NCI-H460 (cell line): ENCODE measurements at regions not wholly inside any gene's neighbourhood (a gene's known extent, or its start where the extent isn't known, plus 50 kb on each side); places are given as distances from the start of the nearest gene placed in this dataset.
"Not testable (repeated sequence)": the region's sequence is repeated elsewhere in the genome, so short reads cannot be mapped to it uniquely, and the experiment has no call there.

Source experiments
- DNase-seq: peaks from one replicate; pipeline ENCODE4 v3.0.0-alpha.2; 2016; ENCODE audit warnings: low read depth; ENCODE audit errors: extremely low read depth

DNA sequence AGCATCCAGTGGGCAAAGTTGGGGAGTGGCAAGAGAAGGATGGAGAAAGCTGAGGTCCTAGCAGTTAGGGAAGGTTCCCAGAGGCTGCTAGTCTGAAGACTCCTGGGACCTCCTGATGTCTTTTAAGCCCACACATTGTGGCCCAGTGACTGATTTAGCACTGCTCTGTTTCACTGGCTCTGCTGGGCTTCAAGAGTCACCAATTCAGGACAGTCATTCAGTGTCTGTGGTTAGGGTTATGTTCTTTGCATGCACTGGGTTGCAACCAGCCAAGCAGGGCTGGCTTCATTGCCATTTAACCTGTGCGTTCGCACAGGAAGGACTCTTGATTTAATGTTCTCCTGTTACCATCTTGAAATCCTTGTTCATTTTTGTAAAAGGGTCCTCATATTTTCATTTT lies 199.2 kb downstream of the ICOS start:
- DNase-seq: no peak

DNA sequence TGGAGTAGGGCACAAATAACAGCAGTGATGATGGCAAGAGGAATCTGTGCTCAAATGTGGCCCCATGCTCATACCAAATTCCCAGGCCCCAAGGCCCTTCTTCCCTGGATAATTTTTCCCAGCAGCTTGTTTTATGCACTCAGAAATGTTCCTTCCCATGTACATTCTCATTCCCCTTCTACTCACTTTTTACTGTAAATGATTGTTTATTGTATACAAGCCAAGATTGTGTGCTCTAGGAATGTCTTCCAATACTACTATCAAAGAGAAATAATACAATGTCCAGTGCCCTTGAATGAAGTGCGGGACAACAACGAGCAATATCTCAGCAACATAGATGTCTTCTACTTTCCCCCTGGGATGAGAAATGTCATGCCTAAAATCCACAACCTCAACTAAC lies 201.6 kb downstream of the ICOS start:
- no peak for DNase-seq

DNA sequence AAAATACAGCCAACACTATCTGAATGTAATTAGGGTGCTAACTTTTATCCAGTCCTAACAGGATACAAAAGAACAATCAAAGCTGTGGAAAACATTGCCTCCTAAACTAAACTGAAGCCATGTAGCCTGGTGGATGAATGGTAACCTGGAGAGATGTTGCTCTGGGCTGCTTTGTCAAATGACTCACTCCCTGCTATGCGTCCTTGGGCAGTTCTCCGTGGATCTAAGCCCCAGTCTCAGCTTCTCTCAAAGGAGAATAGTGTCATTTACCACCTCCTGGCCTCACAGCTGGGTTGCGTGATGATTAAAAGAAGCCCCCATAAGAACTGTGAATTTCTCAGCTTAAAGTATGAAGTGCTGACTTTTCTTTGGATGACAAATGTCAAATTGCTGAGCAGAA lies 203.7 kb downstream of the ICOS start:
- no peak for DNase-seq

DNA sequence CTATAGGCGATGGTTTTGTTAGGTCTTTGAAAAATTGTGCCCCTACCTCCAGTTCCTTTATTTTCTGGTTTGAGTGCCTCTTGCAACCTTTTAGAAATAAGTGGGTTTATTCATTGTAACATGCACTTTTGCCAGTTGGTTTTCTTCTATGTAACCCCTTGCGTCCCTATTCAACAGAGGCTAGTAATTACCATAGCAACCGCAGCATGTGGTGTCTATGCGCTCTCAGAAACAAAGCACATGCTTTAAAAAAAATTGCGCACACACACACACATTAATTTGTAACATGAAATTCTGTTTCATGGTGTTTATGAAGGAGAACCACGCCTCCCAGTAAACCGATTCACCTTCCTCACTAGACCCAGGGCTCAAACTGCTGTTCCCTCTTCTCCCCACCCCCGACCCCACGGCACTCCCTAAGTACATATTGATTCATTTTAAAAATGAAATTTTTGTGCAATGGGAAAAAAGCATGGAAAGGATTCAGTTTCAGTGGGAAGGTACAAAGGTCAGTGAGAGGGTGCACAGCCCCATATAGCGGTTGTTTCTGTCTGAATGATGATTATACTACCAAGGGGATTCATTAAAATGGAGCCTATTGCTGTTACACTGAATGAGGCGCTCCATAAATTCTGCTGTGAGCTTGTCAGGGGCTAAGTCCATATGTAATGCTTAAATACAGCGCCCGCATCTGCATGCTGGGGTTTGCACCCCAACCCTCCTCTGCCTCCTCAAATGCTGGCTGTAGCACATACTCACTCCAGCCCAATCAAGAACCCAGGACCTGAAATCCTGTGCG lies 206.9 kb downstream of the ICOS start:
- no peak for DNase-seq

DNA sequence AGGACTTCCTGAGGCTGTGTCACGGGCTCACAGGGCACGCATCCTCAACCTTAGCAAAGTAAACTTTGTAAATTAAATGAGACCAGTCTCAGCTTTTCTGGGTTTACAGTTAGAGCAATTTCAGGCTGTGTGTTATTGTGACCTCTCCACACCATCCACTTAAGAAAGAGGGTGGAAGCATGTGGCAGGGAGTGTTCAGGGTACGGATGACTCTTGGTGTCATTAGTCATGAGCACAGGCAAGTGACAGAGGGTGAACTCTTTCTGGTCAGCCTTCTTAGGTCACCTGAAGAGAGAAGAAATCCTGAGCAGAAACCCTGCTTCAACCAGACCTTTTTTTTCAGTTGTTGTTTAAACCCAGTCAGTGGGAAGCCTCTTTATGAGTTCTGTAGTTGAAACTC lies 207.9 kb downstream of the ICOS start:
- no peak for DNase-seq

DNA sequence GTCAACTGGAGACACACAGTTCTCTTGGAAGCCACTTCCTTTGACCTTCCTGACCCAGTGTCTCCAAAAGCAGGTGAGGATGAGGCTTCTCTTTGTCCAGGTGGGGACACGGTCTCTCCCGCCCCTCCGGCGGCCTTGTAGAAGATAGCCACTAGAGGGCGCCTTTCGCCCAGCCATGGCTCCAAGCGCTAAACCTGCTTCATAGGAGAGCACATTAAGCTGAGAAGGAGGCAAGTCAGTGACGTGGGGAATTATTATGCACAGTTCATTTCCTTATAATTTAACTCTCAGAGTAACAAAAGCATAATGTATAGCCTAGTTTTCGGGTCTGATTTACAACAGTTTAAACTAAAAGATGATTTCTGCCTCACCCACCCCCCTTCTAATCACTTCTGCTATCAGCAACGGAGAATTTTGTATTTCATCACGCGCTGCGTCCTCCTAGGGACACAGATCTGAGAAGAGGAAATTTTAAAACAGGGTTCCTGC lies 208.7 kb downstream of the ICOS start:
- peak; percentile 79 for DNase-seq

DNA sequence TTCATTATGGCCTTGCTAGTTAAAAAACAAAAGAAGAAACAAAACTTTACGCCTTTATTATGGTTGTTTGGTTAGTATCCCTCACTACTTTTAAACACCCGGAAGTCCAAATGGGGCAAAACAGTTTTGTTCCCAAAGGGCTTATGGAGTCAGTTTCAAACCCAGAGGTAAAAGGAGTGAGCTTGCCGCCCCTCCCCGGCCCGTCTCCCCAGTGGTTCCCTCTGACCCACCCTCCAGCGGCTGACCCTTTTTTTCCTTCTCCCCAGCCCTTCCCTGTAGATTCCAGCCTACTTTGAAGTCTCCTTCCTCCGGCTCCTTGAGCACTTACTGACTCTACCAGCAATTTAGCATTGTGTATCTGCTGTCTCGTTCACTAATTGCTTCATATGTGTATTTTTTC lies 209.2 kb downstream of the ICOS start:
- no peak for DNase-seq

DNA sequence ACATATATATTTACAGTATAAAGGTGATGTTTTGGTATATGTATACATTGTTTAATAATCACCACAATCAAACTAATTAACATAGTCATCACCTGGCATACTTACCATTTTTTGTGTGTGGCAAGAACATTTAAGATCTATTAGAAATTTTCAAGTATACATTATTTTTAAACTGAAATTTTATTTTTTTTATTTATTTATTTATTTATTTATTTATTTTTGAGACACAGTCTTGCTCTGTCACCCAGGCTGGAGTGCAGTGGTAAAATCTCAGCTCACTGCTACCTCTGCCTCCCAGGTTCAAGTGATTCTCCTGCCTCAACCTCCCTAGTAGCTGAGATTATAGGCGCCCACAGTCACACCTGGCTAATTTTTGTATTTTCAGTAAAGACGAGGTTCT lies 210.5 kb downstream of the ICOS start:
- DNase-seq: not testable (repeated sequence)

DNA sequence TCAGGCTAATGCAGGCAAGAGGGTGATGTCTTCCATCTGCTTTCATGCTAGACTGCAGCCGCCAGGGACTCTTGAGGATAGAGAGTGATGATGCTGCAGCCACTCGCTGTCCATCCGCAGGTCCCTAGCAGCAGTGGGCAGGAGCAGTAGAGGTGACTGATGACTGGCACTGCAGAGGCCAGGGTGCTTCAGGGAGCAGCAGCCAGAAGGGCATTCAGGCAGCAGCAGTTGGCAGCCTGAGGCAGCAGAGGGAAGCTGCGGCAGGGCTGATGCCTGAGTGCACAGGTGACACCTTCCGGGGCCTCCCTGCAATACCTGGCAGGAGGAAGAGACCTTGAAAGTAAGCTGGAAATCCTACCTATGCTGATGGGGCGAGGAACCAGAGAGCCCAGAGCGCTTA lies 214.2 kb downstream of the ICOS start:
- no peak for DNase-seq

DNA sequence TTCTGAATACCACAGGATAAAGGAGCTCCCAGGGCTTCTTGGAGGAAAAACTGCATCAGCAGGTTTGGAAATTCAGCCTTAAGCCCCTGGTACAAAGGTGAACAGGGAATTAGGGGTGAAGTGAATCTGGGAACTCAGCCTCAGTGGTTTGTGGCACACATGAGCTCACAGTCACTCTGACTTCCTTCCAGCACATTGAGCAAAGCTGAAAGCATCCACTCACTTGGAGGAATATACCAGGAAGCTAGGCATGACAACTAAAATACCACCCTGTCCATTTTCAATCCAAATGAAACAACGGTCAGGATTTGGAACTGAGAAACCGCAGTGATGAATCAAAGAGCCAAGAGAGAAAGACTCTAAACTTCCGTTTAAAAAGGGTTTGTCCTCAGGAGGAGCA lies 216.1 kb downstream of the ICOS start:
- no peak for DNase-seq

DNA sequence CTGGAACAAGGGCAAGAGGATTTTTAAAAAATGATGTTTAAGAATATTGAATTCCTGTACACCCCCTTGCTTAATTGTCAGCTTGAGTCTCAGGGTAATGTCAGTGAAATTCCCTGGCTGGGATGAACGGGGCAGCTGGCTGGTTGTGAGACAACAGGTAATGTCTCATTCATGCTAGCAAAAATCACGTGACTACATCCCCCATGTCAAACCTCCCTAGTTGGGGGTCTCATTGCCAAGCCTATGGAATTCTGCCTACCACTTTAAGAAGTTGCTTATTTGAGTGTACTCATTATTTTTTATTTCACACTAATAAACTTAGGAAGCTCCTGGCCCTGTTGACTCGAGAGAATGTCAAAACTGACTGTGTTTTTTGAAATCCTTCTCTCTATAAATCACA lies 218.3 kb downstream of the ICOS start:
- no peak for DNase-seq

DNA sequence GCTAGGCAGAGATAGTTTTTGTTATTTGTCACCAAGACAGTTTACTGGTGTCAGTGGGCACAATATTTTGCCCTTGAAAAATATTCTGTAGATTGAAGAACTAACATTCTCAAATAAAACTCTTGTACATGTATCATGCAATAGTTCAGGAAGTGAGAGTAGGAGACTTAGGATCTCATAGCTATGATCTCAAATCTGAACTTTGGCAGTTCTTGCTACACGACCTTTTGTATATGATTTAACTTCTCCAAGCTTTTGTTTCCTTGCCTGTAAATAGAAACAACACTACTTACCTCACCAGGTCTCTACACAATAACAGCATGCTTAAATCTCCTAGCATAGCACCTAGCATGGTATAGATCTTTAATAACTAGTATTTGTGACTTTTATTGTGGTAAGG lies 219.9 kb downstream of the ICOS start:
- DNase-seq: no peak

DNA sequence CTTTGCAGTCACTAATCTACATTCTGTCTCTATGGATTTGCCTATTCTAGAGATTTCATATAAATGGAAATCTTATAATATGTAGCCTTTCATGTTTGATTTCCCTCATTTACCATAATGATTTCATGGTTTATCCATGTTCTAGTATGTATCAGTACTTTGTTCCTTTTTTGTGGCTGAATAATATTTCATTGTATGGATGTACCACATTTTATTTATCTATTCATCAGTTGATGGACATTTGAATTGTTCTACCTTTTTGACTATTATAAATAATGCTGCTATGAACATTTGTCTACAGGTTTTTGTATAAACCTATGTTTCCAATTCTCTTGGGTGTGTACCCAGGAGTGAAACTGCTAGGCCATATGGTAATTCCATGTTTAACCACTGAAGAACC lies 221.1 kb downstream of the ICOS start:
- no peak for DNase-seq

DNA sequence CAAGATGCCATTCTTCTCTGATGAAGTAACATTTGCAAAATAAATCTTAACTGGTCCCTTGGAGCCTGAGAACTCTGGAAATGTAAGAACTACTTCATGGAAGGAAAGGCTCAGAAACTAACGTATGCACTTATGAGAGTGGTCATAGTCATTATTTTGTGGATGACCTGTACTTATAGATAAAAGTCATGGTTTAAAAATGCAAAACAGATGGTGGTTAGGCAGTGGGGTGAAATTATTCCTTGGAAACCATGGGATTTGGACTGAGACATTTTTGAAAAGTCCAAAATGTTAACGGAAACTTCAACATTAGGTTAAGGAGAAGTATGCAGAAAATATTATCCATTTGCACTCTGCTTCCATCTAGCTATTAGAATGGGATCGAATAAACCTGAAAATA lies 223.0 kb downstream of the ICOS start:
- no peak for DNase-seq

DNA sequence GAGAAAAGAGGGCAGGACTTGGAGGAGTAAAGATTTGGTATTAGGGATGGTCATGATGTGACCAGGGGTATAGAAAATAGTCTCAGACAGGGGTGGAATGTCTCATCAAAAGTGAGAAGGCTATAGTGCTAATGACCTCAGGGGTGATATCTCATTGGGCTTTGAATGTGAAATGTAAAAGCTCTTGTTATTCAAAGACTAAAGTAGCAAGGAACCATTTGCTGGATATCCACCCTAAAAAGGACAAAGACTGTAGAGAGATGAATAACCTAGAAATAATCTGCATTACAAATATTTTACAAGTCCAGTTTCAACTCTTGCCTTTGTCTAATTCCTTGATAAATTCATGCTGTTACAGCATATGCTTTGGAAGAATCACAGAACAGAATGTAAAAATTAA lies 224.4 kb downstream of the ICOS start:
- DNase-seq: no peak

DNA sequence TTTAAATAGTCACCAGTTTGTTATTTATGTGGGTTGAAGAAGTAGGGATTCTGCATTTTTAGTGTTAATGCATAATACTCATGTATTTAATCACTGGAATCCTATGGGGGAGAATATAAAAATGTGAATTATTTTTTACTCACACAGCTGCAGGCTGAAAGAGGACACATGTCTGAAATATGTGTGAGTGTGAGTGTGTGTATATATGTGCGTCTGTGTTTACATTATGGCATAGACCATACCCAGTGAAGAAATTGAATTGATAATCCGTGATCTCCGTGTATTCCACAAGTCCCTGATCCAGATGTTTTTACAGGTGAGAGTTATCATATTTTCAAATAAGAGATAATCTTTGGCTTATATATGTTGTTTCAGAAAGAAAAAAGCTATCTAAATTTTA lies 225.3 kb downstream of the ICOS start:
- DNase-seq: no peak

DNA sequence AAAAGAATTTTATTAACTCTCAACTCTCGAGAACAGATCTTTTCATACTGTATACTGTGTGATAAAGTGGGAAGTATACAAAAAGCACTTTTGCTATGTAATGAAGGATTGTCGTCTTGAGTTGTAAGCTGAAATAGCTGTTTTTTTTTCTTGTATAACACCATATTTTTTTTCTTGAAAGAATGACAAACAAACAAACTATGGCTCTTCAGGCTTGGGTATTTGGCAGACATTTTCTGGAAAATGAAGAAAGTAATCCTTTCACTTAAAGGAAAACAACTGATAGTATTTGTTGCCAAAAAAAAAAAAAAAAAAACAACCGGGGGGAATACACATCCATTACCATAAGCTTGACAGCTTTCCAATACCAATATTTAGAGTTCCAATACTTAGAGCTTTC lies 230.4 kb downstream of the ICOS start:
- no peak for DNase-seq

DNA sequence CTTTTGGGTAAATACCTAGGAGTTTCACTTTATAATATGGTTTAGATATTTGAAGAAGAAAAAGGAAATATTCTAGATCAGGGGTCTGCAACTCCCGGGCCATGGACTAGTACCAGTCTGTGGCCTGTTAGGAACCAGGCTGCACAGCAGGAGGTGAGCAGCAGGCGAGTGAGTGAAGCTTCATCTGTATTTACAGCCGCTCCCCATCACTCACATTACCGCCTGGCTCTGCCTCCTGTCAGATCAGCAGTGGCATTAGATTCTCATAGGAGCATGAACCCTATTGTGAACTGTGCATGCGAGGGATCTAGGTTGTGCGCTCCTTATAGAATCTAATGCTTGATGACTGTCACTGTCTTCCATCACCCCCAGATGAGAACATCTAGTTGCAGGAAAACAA lies 231.1 kb downstream of the ICOS start:
- DNase-seq: not testable (repeated sequence)

DNA sequence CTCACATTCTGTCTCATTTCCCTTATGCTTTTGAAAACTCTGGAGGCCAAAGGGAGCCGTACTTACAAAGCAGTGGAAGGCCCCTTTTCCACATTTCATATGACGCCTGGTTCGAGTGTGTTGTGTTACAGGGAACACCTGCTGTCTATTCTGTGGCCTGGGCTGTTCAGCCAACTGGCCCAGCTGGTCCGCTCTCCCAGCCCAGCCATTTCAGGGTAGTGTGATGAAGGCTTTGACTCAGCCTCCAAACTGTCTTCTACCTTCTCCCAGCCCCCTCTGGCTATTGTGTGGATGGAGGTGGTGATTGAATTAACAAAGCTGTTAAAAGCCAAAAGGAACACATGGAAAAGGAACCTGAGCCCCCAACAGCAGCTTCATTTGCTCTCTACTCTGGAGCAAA lies 233.8 kb downstream of the ICOS start:
- no peak for DNase-seq

DNA sequence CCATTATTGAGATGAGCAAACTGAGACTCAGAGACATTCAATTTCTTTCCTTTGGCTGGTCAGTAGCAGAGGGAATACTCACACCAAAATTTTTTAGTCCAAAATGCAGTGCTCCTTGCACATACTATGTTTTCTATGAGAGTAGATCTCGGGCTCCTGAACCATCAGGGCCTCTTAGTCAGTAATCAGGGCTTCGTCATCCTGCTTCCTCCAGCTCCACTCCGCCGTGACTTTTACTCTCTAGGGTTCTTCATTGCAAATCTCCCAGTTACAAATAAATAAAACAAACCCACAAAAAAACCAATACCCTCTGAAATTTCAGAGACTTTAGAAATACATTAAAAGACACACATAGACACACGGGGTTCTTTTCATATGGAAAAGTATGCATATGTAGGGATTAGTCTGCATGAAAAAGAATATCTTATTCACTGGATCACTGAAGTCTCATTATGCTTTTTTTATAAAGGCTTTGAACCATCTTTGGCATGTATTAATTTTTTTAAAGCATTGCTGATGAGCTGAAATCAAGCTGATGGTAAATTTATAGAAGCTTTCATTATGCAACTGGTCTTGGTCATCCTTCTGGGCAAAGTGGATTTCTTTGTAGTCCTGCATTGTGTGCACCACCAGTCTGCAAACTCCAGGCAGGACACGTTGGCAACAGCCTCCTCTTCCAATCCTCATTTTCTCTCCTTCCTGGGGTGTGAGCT lies 235.0 kb downstream of the ICOS start:
- DNase-seq: no peak

DNA sequence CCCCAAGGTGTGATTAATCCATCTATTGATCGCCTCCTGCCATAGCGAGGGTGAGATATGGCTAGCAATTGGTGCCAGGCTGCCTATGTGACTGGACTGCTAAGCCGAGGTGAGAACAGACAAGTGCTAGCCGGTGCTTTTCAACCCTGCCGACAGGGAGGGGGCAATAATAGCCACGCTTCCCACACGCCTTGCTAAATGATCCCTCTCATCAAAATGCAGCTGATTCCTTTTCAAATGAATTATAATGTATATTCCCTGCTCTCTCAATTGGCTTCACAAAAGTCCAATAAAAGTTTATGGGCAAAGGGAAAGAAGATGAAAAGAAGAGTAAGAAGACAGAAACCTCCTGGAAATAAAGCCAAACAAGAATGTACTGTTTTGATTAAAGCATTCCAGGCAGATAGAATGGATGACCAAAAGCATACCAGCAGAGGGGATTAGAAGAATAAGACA lies 235.6 kb downstream of the ICOS start:
- no peak for DNase-seq

DNA sequence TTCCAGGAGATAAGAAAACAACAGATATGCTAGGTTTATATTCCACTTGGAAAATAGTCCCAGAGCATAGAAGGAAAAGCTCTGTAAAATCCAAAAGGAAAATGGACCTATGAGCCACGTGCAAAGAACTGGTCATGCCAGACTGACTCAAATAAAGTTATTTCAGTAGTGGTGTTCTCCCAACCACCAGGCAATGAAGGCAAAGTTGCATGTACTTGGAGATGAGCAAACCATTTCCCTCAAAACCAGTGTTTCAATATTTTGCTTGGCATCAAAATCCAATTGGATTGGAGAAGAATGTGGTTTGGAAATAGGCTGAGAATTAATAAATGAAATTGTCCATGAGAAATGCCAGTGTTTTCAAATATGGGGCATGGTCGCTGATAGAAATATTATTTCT lies 237.5 kb downstream of the ICOS start:
- no peak for DNase-seq
